ENCODE measurements at regions not wholly inside any gene's neighbourhood (a gene's known extent, or its start where the extent isn't known, plus 50 kb on each side); places are given as distances from the start of the nearest gene placed in this dataset.
A peak's percentile ranks its signal among the peaks of the same experiment; 100 is the strongest.

DNA sequence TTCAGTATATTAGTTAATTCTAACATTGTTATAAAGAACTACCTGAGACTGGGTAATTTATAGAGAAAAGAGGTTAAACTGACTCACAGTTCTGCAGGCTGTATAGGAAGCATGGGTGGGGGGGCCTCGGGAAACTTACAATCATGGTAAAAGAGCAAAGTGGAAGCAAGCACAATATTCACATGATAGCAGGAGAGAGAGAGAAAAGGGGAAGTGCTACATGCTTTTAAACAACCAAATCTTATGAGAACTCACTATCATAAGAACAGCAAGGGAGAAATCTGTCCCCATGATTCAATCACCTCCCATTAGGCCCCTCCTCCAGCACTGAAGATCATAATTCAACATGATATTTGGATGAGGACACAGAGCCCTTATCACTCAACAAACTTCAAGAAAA is 324.9 kb downstream of the ZNF608 start:
- no peaks in the 10 kb centered on the region for H3K36me3 ChIP-seq
- peaks cover 10% of the 10 kb centered on the region for H3K9me3 ChIP-seq
- intact Hi-C loops (cut with DNase I): no loop called here
- TF ChIP-seq, protein P1, sequence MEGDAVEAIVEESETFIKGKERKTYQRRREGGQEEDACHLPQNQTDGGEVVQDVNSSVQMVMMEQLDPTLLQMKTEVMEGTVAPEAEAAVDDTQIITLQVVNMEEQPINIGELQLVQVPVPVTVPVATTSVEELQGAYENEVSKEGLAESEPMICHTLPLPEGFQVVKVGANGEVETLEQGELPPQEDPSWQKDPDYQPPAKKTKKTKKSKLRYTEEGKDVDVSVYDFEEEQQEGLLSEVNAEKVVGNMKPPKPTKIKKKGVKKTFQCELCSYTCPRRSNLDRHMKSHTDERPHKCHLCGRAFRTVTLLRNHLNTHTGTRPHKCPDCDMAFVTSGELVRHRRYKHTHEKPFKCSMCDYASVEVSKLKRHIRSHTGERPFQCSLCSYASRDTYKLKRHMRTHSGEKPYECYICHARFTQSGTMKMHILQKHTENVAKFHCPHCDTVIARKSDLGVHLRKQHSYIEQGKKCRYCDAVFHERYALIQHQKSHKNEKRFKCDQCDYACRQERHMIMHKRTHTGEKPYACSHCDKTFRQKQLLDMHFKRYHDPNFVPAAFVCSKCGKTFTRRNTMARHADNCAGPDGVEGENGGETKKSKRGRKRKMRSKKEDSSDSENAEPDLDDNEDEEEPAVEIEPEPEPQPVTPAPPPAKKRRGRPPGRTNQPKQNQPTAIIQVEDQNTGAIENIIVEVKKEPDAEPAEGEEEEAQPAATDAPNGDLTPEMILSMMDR (IDR thresholded peaks at IDR 0.05): no peak
- DNase-seq: no peak
- no peak overlapping the region for H3K4me3 ChIP-seq
- no peak overlapping the region for H3K27ac ChIP-seq
- H3K27me3 ChIP-seq (ENCODE audit: low read depth): no peaks in the 10 kb centered on the region
- no peaks in the 10 kb centered on the region for H3K4me1 ChIP-seq
- no peak for ATAC-seq

DNA sequence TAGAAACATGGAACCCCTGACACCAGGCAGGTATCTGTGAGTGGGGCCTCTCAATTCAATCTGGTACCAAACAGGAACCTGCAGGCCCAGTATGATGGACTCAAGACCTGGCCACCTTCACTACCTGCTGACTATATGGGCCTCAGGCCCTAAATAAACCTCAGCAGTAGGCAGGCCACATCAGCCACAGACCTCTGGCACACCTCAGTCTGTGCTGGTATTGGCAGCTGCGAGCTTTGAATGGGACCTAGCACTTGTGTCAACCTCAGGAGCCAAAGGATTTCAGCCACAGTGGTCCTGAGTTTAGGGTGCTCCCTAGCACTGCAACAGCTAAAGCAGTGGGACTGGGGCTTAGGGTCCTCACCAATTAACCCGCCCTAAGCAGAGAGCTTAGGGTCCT is 325.5 kb downstream of the ZNF608 start:
- H3K27me3 ChIP-seq (ENCODE audit: low read depth): no peaks in the 10 kb centered on the region
- intact Hi-C loops (cut with DNase I): no loop called here
- DNase-seq (no peak), ATAC-seq (peak in 1 of 2 donors; percentile 15)
- TF ChIP-seq, protein P1 (IDR thresholded peaks at IDR 0.05): no peak
- H3K4me1 ChIP-seq: no peaks in the 10 kb centered on the region
- H3K9me3 ChIP-seq: peaks cover 10% of the 10 kb centered on the region
- H3K36me3 ChIP-seq: no peaks in the 10 kb centered on the region
- H3K27ac ChIP-seq: no peak overlapping the region
- no peak overlapping the region for H3K4me3 ChIP-seq

DNA sequence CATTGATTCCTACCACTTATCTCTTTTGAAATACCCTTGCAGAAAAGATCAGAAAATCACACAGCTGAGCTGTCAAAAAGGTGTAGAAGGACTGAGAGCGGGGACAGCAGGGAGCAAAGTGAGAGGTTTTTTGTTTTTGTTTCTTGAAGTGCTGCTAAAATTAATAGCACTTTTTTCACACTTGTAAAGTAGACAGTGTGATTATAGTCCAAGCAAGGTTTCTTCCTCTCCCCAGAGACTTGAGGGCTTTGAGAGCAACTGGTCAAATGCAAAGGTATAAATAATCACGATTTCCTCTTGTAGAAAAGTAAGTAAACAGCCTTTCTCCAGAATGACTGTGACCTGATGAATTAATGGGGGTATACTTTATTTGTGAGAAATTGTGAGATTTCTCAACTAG is 326.9 kb downstream of the ZNF608 start:
- Histone ChIP-seq H3K9me3 (peaks cover 10% of the 10 kb centered on the region), H3K27ac (no peak overlapping the region), H3K27me3 (ENCODE audit: low read depth) (no peaks in the 10 kb centered on the region), H3K36me3 (no peaks in the 10 kb centered on the region), H3K4me1 (no peaks in the 10 kb centered on the region), H3K4me3 (no peak overlapping the region)
- intact Hi-C loops (cut with DNase I): no loop called here
- no peak for ATAC-seq
- TF ChIP-seq, protein P1 (IDR thresholded peaks at IDR 0.05): no peak
- DNase-seq: no peak

DNA sequence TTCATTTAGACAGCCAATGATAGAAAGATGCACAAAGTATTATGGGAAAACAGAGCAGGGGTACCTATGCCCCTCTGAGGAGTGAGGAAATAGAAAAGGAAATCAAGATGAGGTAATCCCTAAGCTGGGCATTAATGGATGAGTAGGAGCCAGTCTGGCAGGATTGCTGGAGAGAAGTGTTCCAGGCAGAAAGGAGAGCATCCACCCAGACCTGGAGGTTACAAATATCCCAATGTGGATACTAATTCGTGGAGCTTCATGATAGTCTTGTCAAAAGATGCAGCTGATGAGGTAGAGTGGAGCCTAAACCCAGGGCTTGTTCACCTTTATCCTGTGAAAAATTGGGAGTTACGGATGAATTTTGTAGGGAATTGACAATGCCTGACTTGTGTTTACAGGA is 328.0 kb downstream of the ZNF608 start:
- intact Hi-C loops (cut with DNase I): no loop called here
- no peak for ATAC-seq
- peaks cover 10% of the 10 kb centered on the region for H3K9me3 ChIP-seq
- no peak overlapping the region for H3K27ac ChIP-seq
- DNase-seq: no peak
- TF ChIP-seq, protein P1 (IDR thresholded peaks at IDR 0.05): no peak
- no peak overlapping the region for H3K4me3 ChIP-seq
- no peaks in the 10 kb centered on the region for H3K4me1 ChIP-seq
- no peaks in the 10 kb centered on the region for H3K36me3 ChIP-seq
- no peaks in the 10 kb centered on the region for H3K27me3 ChIP-seq (ENCODE audit: low read depth)

DNA sequence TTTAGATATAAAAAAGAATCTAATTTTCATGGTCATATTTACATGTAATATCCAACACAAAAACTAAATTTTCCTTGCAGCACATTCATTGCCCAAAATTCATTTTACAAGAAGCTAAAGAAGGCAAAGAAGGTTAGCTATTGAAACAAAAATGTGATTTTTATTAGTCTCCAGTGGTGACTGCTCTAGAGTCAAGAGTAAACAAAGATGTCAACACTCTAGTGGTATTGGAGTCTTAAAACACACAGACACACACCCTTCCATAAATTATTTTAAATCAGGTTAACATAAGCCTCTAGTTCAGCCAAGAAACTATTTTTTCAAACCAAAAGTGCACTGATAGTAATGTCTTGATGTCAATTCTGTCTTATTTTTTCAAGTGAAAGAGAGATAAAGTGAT is 329.2 kb downstream of the ZNF608 start:
- H3K4me3 ChIP-seq: no peak overlapping the region
- H3K27me3 ChIP-seq (ENCODE audit: low read depth): no peaks in the 10 kb centered on the region
- no peak overlapping the region for H3K27ac ChIP-seq
- H3K36me3 ChIP-seq: no peaks in the 10 kb centered on the region
- intact Hi-C loops (cut with DNase I): no loop called here
- TF ChIP-seq, protein P1 (IDR thresholded peaks at IDR 0.05): no peak
- DNase-seq (no peak), ATAC-seq (no peak)
- H3K4me1 ChIP-seq: no peaks in the 10 kb centered on the region
- H3K9me3 ChIP-seq: no peaks in the 10 kb centered on the region

DNA sequence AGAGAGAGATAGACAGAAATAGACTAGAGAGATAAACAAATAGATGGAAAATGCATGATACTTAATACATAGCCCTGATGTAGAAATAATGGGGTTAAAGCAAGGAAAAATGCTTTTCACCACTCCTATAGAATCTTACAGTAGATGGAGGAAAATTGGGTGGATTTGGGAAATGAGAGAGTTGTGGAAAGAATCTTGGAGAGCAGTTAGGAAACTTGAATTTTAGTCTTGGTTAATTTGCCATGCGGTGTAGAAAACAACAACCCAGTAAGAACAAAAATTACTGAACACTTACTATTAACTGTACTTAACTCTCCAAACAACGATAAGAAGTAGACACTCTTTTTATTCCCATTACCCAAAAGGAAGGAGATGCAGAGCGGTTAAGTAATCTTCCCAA is 329.8 kb downstream of the ZNF608 start:
- H3K4me1 ChIP-seq: no peaks in the 10 kb centered on the region
- H3K9me3 ChIP-seq: no peaks in the 10 kb centered on the region
- TF ChIP-seq, protein P1 (IDR thresholded peaks at IDR 0.05): no peak
- intact Hi-C loops (cut with DNase I): no loop called here
- H3K27me3 ChIP-seq (ENCODE audit: low read depth): no peaks in the 10 kb centered on the region
- H3K36me3 ChIP-seq: no peaks in the 10 kb centered on the region
- no peak for ATAC-seq
- H3K27ac ChIP-seq: no peak overlapping the region
- DNase-seq: no peak
- no peak overlapping the region for H3K4me3 ChIP-seq
